ENCODE measurements at regions not wholly inside any gene's neighbourhood (a gene's known extent, or its start where the extent isn't known, plus 50 kb on each side); places are given as distances from the start of the nearest gene placed in this dataset.

- Histone ChIP-seq H4K91ac (ENCODE audit: insufficient read depth, low read depth, low read length) (no peak overlapping the region), H3K9me1 (ENCODE audit: insufficient read depth, low read length) (peaks cover 3% of the 10 kb centered on the region; the same call in 1 of the 2 replicates), H4K5ac (ENCODE audit: low read depth, low read length) (no peak overlapping the region), H2AFZ (replicated peaks; ENCODE audit: low read length, poor library complexity) (no peak overlapping the region), H2BK5ac (ENCODE audit: low read depth, low read length, poor library complexity, severe bottlenecking) (peak overlapping the region; percentile 42), H3K4me1 (ENCODE audit: control insufficient read depth, insufficient read depth, low read length) (peaks cover 8% of the 10 kb centered on the region), H2AK5ac (ENCODE audit: low read depth, low read length) (peak overlapping the region; percentile 90; the same call in 1 of the 2 replicates), H3K4me3 (ENCODE audit: insufficient read depth, low read depth, low read length) (no peak overlapping the region), H3K36me3 (ENCODE audit: control insufficient read depth, insufficient read depth, low read length) (no peaks in the 10 kb centered on the region), H4K8ac (ENCODE audit: low read depth in 2 of 2, low read length in 2 of 2) (peak overlapping the region; percentile 60 to 64; a peak in 2 of 4 replicates), H4K20me1 (ENCODE audit: insufficient read depth, low read length) (no peaks in the 10 kb centered on the region), H3K9me3 (ENCODE audit: control insufficient read depth, insufficient read depth, low read length) (peaks cover 8% of the 10 kb centered on the region), H3K27ac (ENCODE audit: insufficient read depth, low read length) (no peak overlapping the region), H3K4ac (ENCODE audit: low read depth, low read length) (peak overlapping the region; percentile 76; the same call in 1 of the 2 replicates), H2AK9ac (replicated peaks; ENCODE audit: low read depth, low read length, poor library complexity) (no peak overlapping the region), H2BK20ac (ENCODE audit: low read depth, low read length) (peak overlapping the region; percentile 81), H2BK120ac (ENCODE audit: low read depth, low read length) (peak overlapping the region; percentile 89), H3K27me3 (ENCODE audit: control insufficient read depth, insufficient read depth, low read length) (no peaks in the 10 kb centered on the region), H3K56ac (ENCODE audit: extremely low read depth, insufficient read depth, low read length) (no peak overlapping the region), H3K9ac (ENCODE audit: low read depth, low read length) (no peak overlapping the region), H3K4me2 (ENCODE audit: low read depth, low read length) (no peak overlapping the region), H3K14ac (replicated peaks; ENCODE audit: low read depth, low read length) (no peak overlapping the region), H3K18ac (ENCODE audit: low read depth, low read length) (no peak overlapping the region; the same call in 1 of the 2 replicates), H3K23ac (ENCODE audit: low read depth, low read length) (no peak overlapping the region), H2BK15ac (ENCODE audit: low read depth, low read length) (peak overlapping the region; percentile 96; the same call in 2 of the 3 replicates), H3K79me1 (ENCODE audit: low read depth in 1 of 2, low read length in 2 of 2) (no peaks in the 10 kb centered on the region)
- no TSS peak for BruUV-seq (replicated peaks)
- ChIA-PET POLR2A (ENCODE audit: unreplicated experiment) (no interaction called here), CTCF (no interaction called here)
- intact Hi-C loops (cut with micrococcal nuclease) (loop anchor here (1.0 kb wide), 1 partner anchor 31 kb away; no protein-coding TSS in a partner anchor), dilution Hi-C loops (cut with HindIII; ENCODE audit: low sequenced_read_pairs, unreplicated experiment) (no loop called here), in situ Hi-C loops (cut with MboI; ENCODE audit: low sequenced_read_pairs) (no loop called here)
- ATAC-seq (ENCODE audit: low read depth) (peak; percentile 18; the same call in 1 of the 2 replicates), DNase-seq (no peak)
- TF ChIP-seq CEBPB (IDR thresholded peaks at IDR 0.05; ENCODE audit: low read depth, low read length) (peak; percentile 83), FOS (IDR thresholded peaks at IDR 0.05; ENCODE audit: low read depth, low read length) (no peak), NFE2L2 (IDR thresholded peaks at IDR 0.05; ENCODE audit: low read depth, low read length) (peak; percentile 71; the same call in 1 of the 2 replicates)
- 46% methylated on average over 3 of the region's 6 CpGs; no CpG with 5 or more reads in 1 of the 2 experiments for WGBS, 2 experiments (ENCODE audit: extremely low coverage in 2 of 2, insufficient read length in 1 of 2)
These were observed 97.1 kb upstream of the NCOR2 start for GRCh38 chr12:124664395-124665111.

All from IMR-90 (cell line).